H1 (cell line): ENCODE measurements at regions not wholly inside any gene's neighbourhood (a gene's known extent, or its start where the extent isn't known, plus 50 kb on each side); places are given as distances from the start of the nearest gene placed in this dataset.

Experiments
- CTCF ChIA-PET: fragments of 300-600 bp; sonication (Branson Sonifier 250); formaldehyde crosslinking; loops from one replicate; lab custom pipeline; 2021; ENCODE audit not compliant: partially characterized antibody; lab: Charles Lee
- POLR2A ChIA-PET: fragments of 300-600 bp; sonication (Branson Sonifier 250); formaldehyde crosslinking; loops from one replicate; lab custom pipeline; 2021; ENCODE audit warnings: inconsistent platforms; ENCODE audit not compliant: partially characterized antibody; lab: Charles Lee
- DNase-seq, 2 experiments: peaks; one replicate each; pipeline versions ENCODE4 v3.0.0 to v3.0.0-alpha.2; 2010 to 2022; ENCODE audit warnings: low spot score in 2 of 2, low read depth in 1 of 2, mixed read lengths in 1 of 2
- FAIRE-seq: peaks from 2 replicates; lab custom pipeline; 2011; peaks lifted over from hg19 to GRCh38; lab: Jason Lieb, UNC
- H2AFZ ChIP-seq: 2 replicates; pipeline ENCODE4 v1.8.1; 2012; ENCODE audit warnings: low read length, inconsistent platforms
- H2AK5ac ChIP-seq: 2 replicates; pipeline ENCODE4 v1.6.1; 2013; ENCODE audit warnings: low read depth, low read length
- H2BK120ac ChIP-seq: replicated peaks from 2 replicates; pipeline ENCODE3; 2013; ENCODE audit warnings: low read depth, low read length, inconsistent platforms
- H2BK12ac ChIP-seq: 2 replicates; pipeline ENCODE4 v1.6.1; 2013; ENCODE audit warnings: low read depth, low read length
- H2BK15ac ChIP-seq: 2 replicates; pipeline ENCODE4 v1.6.1; 2013; ENCODE audit warnings: low read length
- H2BK20ac ChIP-seq: 2 replicates; pipeline ENCODE4 v1.6.1; 2013; ENCODE audit warnings: low read length
- H2BK5ac ChIP-seq: 2 replicates; pipeline ENCODE4 v1.6.1; 2013; ENCODE audit warnings: low read depth, low read length
- H3K14ac ChIP-seq: 2 replicates; pipeline ENCODE4 v1.6.1; 2013; ENCODE audit warnings: inconsistent platforms; ENCODE audit not compliant: insufficient read length
- H3K18ac ChIP-seq: 2 replicates; pipeline ENCODE4 v1.6.1; 2013; ENCODE audit warnings: low read length; ENCODE audit errors: extremely low read depth
- H3K23ac ChIP-seq: 2 replicates; pipeline ENCODE4 v1.6.1; 2013; ENCODE audit warnings: inconsistent platforms; ENCODE audit not compliant: insufficient read length
- H3K23me2 ChIP-seq: 2 replicates; pipeline ENCODE4 v1.6.1; 2013; ENCODE audit warnings: low read depth, low read length
- H3K27ac ChIP-seq: 2 replicates; pipeline ENCODE4 v1.6.1; 2011; ENCODE audit warnings: low read depth, low read length, inconsistent platforms
- H3K27me3 ChIP-seq, 4 experiments: replicated peaks in 1 of 4; 1 replicate in 1 of 4; 2 replicates in 3 of 4; pipeline versions ENCODE4 v1.6.1 to v1.8.1; 2011 to 2013; ENCODE audit warnings: low read length in 3 of 4, mild to moderate bottlenecking in 3 of 4, inconsistent platforms in 2 of 4, mixed read lengths in 2 of 4, moderate library complexity in 1 of 4; ENCODE audit not compliant: control insufficient read depth in 3 of 4, insufficient read depth in 3 of 4; ENCODE audit errors: extremely low read depth in 1 of 4
- H3K36me3 ChIP-seq, 4 experiments: 2 replicates each; pipeline versions ENCODE4 v1.6.1 to v1.8.1; 2011 to 2013; ENCODE audit warnings: mild to moderate bottlenecking in 4 of 4, low read length in 3 of 4, moderate library complexity in 2 of 4, control low read depth in 1 of 4, inconsistent platforms in 1 of 4; ENCODE audit not compliant: insufficient read depth in 4 of 4, control insufficient read depth in 2 of 4
- H3K4ac ChIP-seq: replicated peaks from 2 replicates; pipeline ENCODE3; 2013; ENCODE audit warnings: low read length, low read depth, mixed read lengths, inconsistent platforms; ENCODE audit not compliant: insufficient read length
- H3K4me1 ChIP-seq, 4 experiments: replicated peaks in 1 of 4; 1 replicate in 1 of 4; 2 replicates in 3 of 4; pipeline versions ENCODE4 v1.6.1 to v1.8.1; 2011 to 2013; ENCODE audit warnings: low read length in 3 of 4, inconsistent platforms in 2 of 4, mixed read lengths in 1 of 4; ENCODE audit not compliant: insufficient read depth in 4 of 4, control insufficient read depth in 3 of 4
- H3K4me2 ChIP-seq, 2 experiments: 2 replicates each; pipeline versions ENCODE4 v1.6.1 to v1.8.1; 2011 to 2013; ENCODE audit warnings: low read depth in 2 of 2, low read length in 2 of 2, control low read depth in 1 of 2, inconsistent platforms in 1 of 2, mild to moderate bottlenecking in 1 of 2; ENCODE audit not compliant: insufficient read depth in 1 of 2
- H3K4me3 ChIP-seq, 4 experiments: fragments of 200-600, 300-600 bp in 1 of 4; sonication (generic), shearing (Covaris generic), sonication (Bioruptor Twin) in 1 of 4; 2 replicates each; pipeline versions ENCODE4 v1.5.1 to v1.8.1; 2011 to 2016; ENCODE audit warnings: low read length in 4 of 4, low read depth in 3 of 4, control low read depth in 2 of 4, inconsistent platforms in 2 of 4, mild to moderate bottlenecking in 2 of 4, mixed read lengths in 1 of 4, moderate library complexity in 1 of 4; ENCODE audit not compliant: insufficient read depth in 2 of 4; ENCODE audit errors: extremely low read depth in 1 of 4
- H3K56ac ChIP-seq: replicated peaks from 2 replicates; pipeline ENCODE3; 2013; ENCODE audit warnings: low read depth, mild to moderate bottlenecking, mixed read lengths, low read length, inconsistent platforms; ENCODE audit not compliant: insufficient read length
- H3K79me1 ChIP-seq: 2 replicates; pipeline ENCODE4 v1.6.1; 2013; ENCODE audit warnings: low read depth, low read length, control low read depth
- H3K79me2 ChIP-seq, 2 experiments: 2 replicates each; pipeline versions ENCODE4 v1.6.1 to v1.8.1; 2012 to 2013; ENCODE audit warnings: low read length in 2 of 2, mild to moderate bottlenecking in 2 of 2, inconsistent platforms in 1 of 2; ENCODE audit not compliant: insufficient read depth in 2 of 2, control insufficient read depth in 1 of 2
- H3K9ac ChIP-seq, 4 experiments: replicated peaks in 1 of 4; 1 replicate in 1 of 4; 2 replicates in 3 of 4; pipeline versions ENCODE4 v1.6.1 to v1.8.1; 2011 to 2013; ENCODE audit warnings: low read depth in 3 of 4, low read length in 3 of 4, control low read depth in 2 of 4, mild to moderate bottlenecking in 2 of 4, moderate library complexity in 2 of 4, inconsistent platforms in 1 of 4; ENCODE audit errors: extremely low read depth in 1 of 4
- H3K9me3 ChIP-seq, 2 experiments: 2 replicates each; pipeline versions ENCODE4 v1.6.1 to v1.8.1; 2012 to 2013; ENCODE audit warnings: mild to moderate bottlenecking in 2 of 2, moderate library complexity in 2 of 2, control low read depth in 1 of 2, inconsistent platforms in 1 of 2, low read depth in 1 of 2, low read length in 1 of 2, mixed read lengths in 1 of 2; ENCODE audit not compliant: insufficient read depth in 2 of 2
- H4K20me1 ChIP-seq, 2 experiments: replicated peaks in 1 of 2; 2 replicates each; pipeline versions ENCODE3 to v1.8.1; 2011 to 2013; ENCODE audit warnings: inconsistent platforms in 2 of 2, low read length in 2 of 2, mild to moderate bottlenecking in 1 of 2; ENCODE audit not compliant: insufficient read depth in 2 of 2, control insufficient read depth in 1 of 2
- H4K5ac ChIP-seq: 2 replicates; pipeline ENCODE4 v1.6.1; 2013; ENCODE audit warnings: low read length, low read depth, mixed read lengths, inconsistent platforms; ENCODE audit not compliant: insufficient read length
- H4K8ac ChIP-seq: 2 replicates; pipeline ENCODE4 v1.8.0; 2013; ENCODE audit warnings: mild to moderate bottlenecking, moderate library complexity, low read length, inconsistent platforms; ENCODE audit not compliant: insufficient read depth; ENCODE audit errors: extremely low read depth
- H4K91ac ChIP-seq: replicated peaks from 2 replicates; pipeline ENCODE3; 2013; ENCODE audit warnings: low read length, mixed read lengths, inconsistent platforms; ENCODE audit not compliant: insufficient read length
- EP300 ChIP-seq, 2 experiments: IDR thresholded peaks; 1 replicate in 1 of 2; 2 replicates in 1 of 2; pipeline ENCODE4 v1.6.1; 2011 to 2012; ENCODE audit warnings: low read depth in 2 of 2, low read length in 2 of 2, mild to moderate bottlenecking in 2 of 2, borderline replicate concordance in 1 of 2, inconsistent platforms in 1 of 2, moderate library complexity in 1 of 2
- PHF8 ChIP-seq: fragments of 200-600 bp; sonication (generic); conservative IDR thresholded peaks from 2 replicates; pipeline ENCODE4 v1.7.1; 2012; ENCODE audit warnings: low read depth, mild to moderate bottlenecking, inconsistent platforms, low read length, moderate library complexity
- SIX5 ChIP-seq: IDR thresholded peaks from 2 replicates; pipeline ENCODE4 v1.6.1; 2011; ENCODE audit warnings: mild to moderate bottlenecking, low read depth, low read length
- WGBS, 2 experiments: shearing (Covaris generic) in 1 of 2; methylation state at CpG; one replicate each; pipeline versions ENCODE4 v1.1.6 to v1.1.7; 2013 to 2015; ENCODE audit warnings: low lambda C conversion rate in 2 of 2, mixed read lengths in 2 of 2, inconsistent platforms in 1 of 2, low coverage in 1 of 2, missing lambda C conversion rate in 1 of 2; ENCODE audit not compliant: insufficient replicate concordance in 2 of 2, insufficient coverage in 1 of 2, insufficient read length in 1 of 2; ENCODE audit errors: extremely low coverage in 1 of 2, missing lambda C conversion rate in 1 of 2; 5-methylcytosine and 5-hydroxymethylcytosine counted together

GRCh38 chr7:33792547-33793105, 112.7 kb upstream of the BMPER start:
- Histone ChIP-seq H2BK12ac (no peak overlapping the region), H4K91ac (no peak overlapping the region), H3K79me2 (no peaks in the 10 kb centered on the region), H3K4ac (no peak overlapping the region), H3K4me2 (no peak overlapping the region), H2BK5ac (no peak overlapping the region), H3K23ac (no peak overlapping the region), H3K4me3 (no peak overlapping the region), H3K18ac (no peak overlapping the region), H3K27ac (no peak overlapping the region), H3K79me1 (no peaks in the 10 kb centered on the region), H3K27me3 (no peaks in the 10 kb centered on the region; a peak in 1 of 7 replicates), H4K5ac (no peak overlapping the region), H3K4me1 (peaks cover 4 to 15% (median 11%) of the 10 kb centered on the region in 4 experiments; a peak in 4 of 7 replicates), H3K23me2 (no peaks in the 10 kb centered on the region), H3K56ac (no peak overlapping the region), H2AK5ac (no peak overlapping the region), H3K36me3 (no peaks in the 10 kb centered on the region; a peak in 2 of 8 replicates), H2BK20ac (no peak overlapping the region), H2AFZ (no peak overlapping the region), H4K20me1 (no peaks in the 10 kb centered on the region), H3K9me3 (no peaks in the 10 kb centered on the region), H4K8ac (no peak overlapping the region), H2BK120ac (no peak overlapping the region), H3K9ac (no peak overlapping the region), H3K14ac (no peak overlapping the region), H2BK15ac (no peak overlapping the region; the same call in 1 of the 2 replicates)
- DNase-seq (no peak), FAIRE-seq (no peak)
- WGBS, 2 experiments, result 93% methylated on average over 4 of the region's 4 CpGs; no CpG with 5 or more reads in 1 of the 2 experiments
- ChIA-PET POLR2A (no interaction called here), CTCF (no interaction called here)
- TF ChIP-seq EP300 (IDR thresholded peaks at IDR 0.05; ENCODE audit: borderline replicate concordance in 1 of 2, low read depth in 2 of 2, low read length in 2 of 2) (no peak), PHF8 (no peak), SIX5 (no peak)
